MG63 (cell line): ENCODE measurements at regions not wholly inside any gene's neighbourhood (a gene's known extent, or its start where the extent isn't known, plus 50 kb on each side); places are given as distances from the start of the nearest gene placed in this dataset.

ENCODE experiments used
- DNase-seq: peaks from one replicate; pipeline ENCODE4 v3.0.0-alpha.2; 2020
- H3K27me3 ChIP-seq: fragments of 250-450 bp; sonication (Bioruptor Pico); 2 replicates; pipeline ENCODE4 v1.5.1; 2020; ENCODE audit warnings: mild to moderate bottlenecking, moderate library complexity
- H3K36me3 ChIP-seq: fragments of 250-450 bp; sonication (Bioruptor Pico); 2 replicates; pipeline ENCODE4 v1.5.1; 2020; ENCODE audit warnings: mild to moderate bottlenecking, moderate library complexity
- H3K4me3 ChIP-seq: fragments of 250-450 bp; sonication (Bioruptor Pico); 2 replicates; pipeline ENCODE4 v1.5.1; 2020; ENCODE audit warnings: mild to moderate bottlenecking, moderate library complexity
- H3K9me3 ChIP-seq: fragments of 250-450 bp; sonication (Bioruptor Pico); 2 replicates; pipeline ENCODE4 v1.5.1; 2020; ENCODE audit warnings: mild to moderate bottlenecking, moderate library complexity

GRCh38 chr5:8417316-8418048 lies 548.5 kb downstream of the MTRR start:
- DNase-seq: no peak
- Histone ChIP-seq H3K4me3 (no peak overlapping the region), H3K36me3 (no peaks in the 10 kb centered on the region), H3K27me3 (no peaks in the 10 kb centered on the region; the same call in 1 of the 2 replicates), H3K9me3 (no peaks in the 10 kb centered on the region)

- H3K36me3 ChIP-seq: no peaks in the 10 kb centered on the region
- no peak for DNase-seq
- no peaks in the 10 kb centered on the region for H3K9me3 ChIP-seq
- no peak overlapping the region for H3K4me3 ChIP-seq
- no peaks in the 10 kb centered on the region for H3K27me3 ChIP-seq
These were observed 549.1 kb downstream of the MTRR start for GRCh38 chr5:8418049-8418426.

- Histone ChIP-seq H3K27me3 (no peaks in the 10 kb centered on the region), H3K9me3 (peaks cover 3% of the 10 kb centered on the region; the same call in 1 of the 2 replicates), H3K4me3 (no peak overlapping the region), H3K36me3 (no peaks in the 10 kb centered on the region)
- no peak for DNase-seq
These were observed 561.1 kb downstream of the MTRR start for GRCh38 chr5:8429778-8430758.

GRCh38 chr5:8434501-8434900 lies 565.6 kb downstream of the MTRR start:
- no peak overlapping the region for H3K4me3 ChIP-seq
- no peaks in the 10 kb centered on the region for H3K36me3 ChIP-seq
- peaks cover 3% of the 10 kb centered on the region; the same call in 1 of the 2 replicates for H3K27me3 ChIP-seq
- no peak for DNase-seq
- no peaks in the 10 kb centered on the region for H3K9me3 ChIP-seq

GRCh38 chr5:8436924-8437323 lies 568.0 kb downstream of the MTRR start:
- H3K9me3 ChIP-seq: no peaks in the 10 kb centered on the region
- DNase-seq: no peak
- H3K36me3 ChIP-seq: no peaks in the 10 kb centered on the region
- H3K27me3 ChIP-seq: peaks cover 3% of the 10 kb centered on the region; the same call in 1 of the 2 replicates
- H3K4me3 ChIP-seq: no peak overlapping the region

- H3K36me3 ChIP-seq: no peaks in the 10 kb centered on the region
- no peak for DNase-seq
- no peaks in the 10 kb centered on the region for H3K9me3 ChIP-seq
- peaks cover 7% of the 10 kb centered on the region; the same call in 1 of the 2 replicates for H3K27me3 ChIP-seq
- H3K4me3 ChIP-seq: no peak overlapping the region
These were observed 576.2 kb downstream of the MTRR start for GRCh38 chr5:8445139-8445538.

- Histone ChIP-seq H3K4me3 (no peak overlapping the region), H3K36me3 (no peaks in the 10 kb centered on the region), H3K27me3 (peaks cover 7% of the 10 kb centered on the region; the same call in 1 of the 2 replicates), H3K9me3 (no peaks in the 10 kb centered on the region)
- DNase-seq: no peak
These were observed 577.2 kb downstream of the MTRR start for GRCh38 chr5:8446179-8446578.

GRCh38 chr5:8456846-8457186 lies 587.9 kb downstream of the MTRR start:
- Histone ChIP-seq H3K9me3 (no peaks in the 10 kb centered on the region; the same call in 1 of the 2 replicates), H3K4me3 (peak overlapping the region; percentile 77), H3K36me3 (peaks cover 6% of the 10 kb centered on the region; the same call in 1 of the 2 replicates), H3K27me3 (no peaks in the 10 kb centered on the region; the same call in 1 of the 2 replicates)
- no peak for DNase-seq

GRCh38 chr5:8457187-8458037 lies 588.5 kb downstream of the MTRR start:
- Histone ChIP-seq H3K27me3 (no peaks in the 10 kb centered on the region), H3K9me3 (no peaks in the 10 kb centered on the region; the same call in 1 of the 2 replicates), H3K36me3 (peaks cover 6% of the 10 kb centered on the region; the same call in 1 of the 2 replicates), H3K4me3 (peak overlapping the region; percentile 77)
- DNase-seq: peak; percentile 94

GRCh38 chr5:8458038-8458383 lies 589.1 kb downstream of the MTRR start:
- peak; percentile 27 for DNase-seq
- H3K9me3 ChIP-seq: no peaks in the 10 kb centered on the region; the same call in 1 of the 2 replicates
- H3K27me3 ChIP-seq: no peaks in the 10 kb centered on the region
- H3K4me3 ChIP-seq: peak overlapping the region; percentile 77
- H3K36me3 ChIP-seq: peaks cover 6% of the 10 kb centered on the region; the same call in 1 of the 2 replicates

GRCh38 chr5:8461543-8461942 lies 592.6 kb downstream of the MTRR start:
- Histone ChIP-seq H3K27me3 (no peaks in the 10 kb centered on the region), H3K4me3 (no peak overlapping the region), H3K9me3 (no peaks in the 10 kb centered on the region; the same call in 1 of the 2 replicates), H3K36me3 (peaks cover 6% of the 10 kb centered on the region; the same call in 1 of the 2 replicates)
- DNase-seq: no peak

- Histone ChIP-seq H3K9me3 (no peaks in the 10 kb centered on the region), H3K36me3 (peaks cover 6% of the 10 kb centered on the region; the same call in 1 of the 2 replicates)
- no peak for DNase-seq
These were observed 593.6 kb downstream of the MTRR start for GRCh38 chr5:8462565-8462964.

GRCh38 chr5:8470489-8470888 lies 601.5 kb downstream of the MTRR start:
- DNase-seq: no peak
- Histone ChIP-seq H3K4me3 (no peak overlapping the region), H3K9me3 (peaks cover 4% of the 10 kb centered on the region), H3K36me3 (no peaks in the 10 kb centered on the region), H3K27me3 (no peaks in the 10 kb centered on the region)

More at GRCh38 chr5:8462565-8462964, 593.6 kb downstream of the MTRR start:
- Histone ChIP-seq H3K27me3 (no peaks in the 10 kb centered on the region), H3K4me3 (no peak overlapping the region)

GRCh38 chr5:8471581-8471980 lies 602.6 kb downstream of the MTRR start:
- Histone ChIP-seq H3K4me3 (no peak overlapping the region), H3K36me3 (no peaks in the 10 kb centered on the region), H3K27me3 (no peaks in the 10 kb centered on the region), H3K9me3 (peaks cover 4% of the 10 kb centered on the region)
- no peak for DNase-seq

GRCh38 chr5:8473016-8473415 lies 604.1 kb downstream of the MTRR start:
- Histone ChIP-seq H3K4me3 (no peak overlapping the region), H3K36me3 (no peaks in the 10 kb centered on the region), H3K27me3 (no peaks in the 10 kb centered on the region), H3K9me3 (peaks cover 4% of the 10 kb centered on the region)
- DNase-seq: no peak

GRCh38 chr5:8473827-8474568 lies 605.0 kb downstream of the MTRR start:
- DNase-seq: no peak
- no peaks in the 10 kb centered on the region for H3K27me3 ChIP-seq
- no peaks in the 10 kb centered on the region for H3K36me3 ChIP-seq
- peaks cover 4% of the 10 kb centered on the region for H3K9me3 ChIP-seq
- no peak overlapping the region for H3K4me3 ChIP-seq
